ENCODE measurements at regions not wholly inside any gene's neighbourhood (a gene's known extent, or its start where the extent isn't known, plus 50 kb on each side); places are given as distances from the start of the nearest gene placed in this dataset.

GRCh38 chr4:37745946-37746345, 59.8 kb upstream of the RELL1 start:
- no peaks in the 10 kb centered on the region for H3K27me3 ChIP-seq
- intact Hi-C loops (cut with DNase I), result no loop called here

GRCh38 chr4:37742149-37742548, 56.0 kb upstream of the RELL1 start:
- Histone ChIP-seq H3K9me3 (no peaks in the 10 kb centered on the region), H3K27ac (no peak overlapping the region), H3K36me3 (no peaks in the 10 kb centered on the region), H3K4me1 (no peaks in the 10 kb centered on the region), H3K27me3 (no peaks in the 10 kb centered on the region), H3K4me3 (no peak overlapping the region)
- WGBS, 2 donors, result 52 to 96% methylated on average over 1 of the region's 1 CpG
- TF ChIP-seq EP300 (IDR thresholded peaks at IDR 0.05), result no peak
- no peak for TF ChIP-seq POLR2A (IDR thresholded peaks at IDR 0.05)
- TF ChIP-seq POLR2AphosphoS5 (IDR thresholded peaks at IDR 0.05), result no peak
- no peak for TF ChIP-seq CTCF (IDR thresholded peaks at IDR 0.05)
- intact Hi-C loops (cut with DNase I), result no loop called here
- no peak for DNase-seq

More at GRCh38 chr4:37745946-37746345, 59.8 kb upstream of the RELL1 start:
- TF ChIP-seq EP300 (IDR thresholded peaks at IDR 0.05), result no peak
- no peak for TF ChIP-seq POLR2AphosphoS5 (IDR thresholded peaks at IDR 0.05)
- no peak for TF ChIP-seq CTCF (IDR thresholded peaks at IDR 0.05)
- no peak for TF ChIP-seq POLR2A (IDR thresholded peaks at IDR 0.05)
- H3K9me3 ChIP-seq, result no peaks in the 10 kb centered on the region
- H3K27ac ChIP-seq, result no peak overlapping the region
- no peaks in the 10 kb centered on the region for H3K4me1 ChIP-seq
- H3K36me3 ChIP-seq, result no peaks in the 10 kb centered on the region
- H3K4me3 ChIP-seq, result no peak overlapping the region
- no peak for DNase-seq

DNA sequence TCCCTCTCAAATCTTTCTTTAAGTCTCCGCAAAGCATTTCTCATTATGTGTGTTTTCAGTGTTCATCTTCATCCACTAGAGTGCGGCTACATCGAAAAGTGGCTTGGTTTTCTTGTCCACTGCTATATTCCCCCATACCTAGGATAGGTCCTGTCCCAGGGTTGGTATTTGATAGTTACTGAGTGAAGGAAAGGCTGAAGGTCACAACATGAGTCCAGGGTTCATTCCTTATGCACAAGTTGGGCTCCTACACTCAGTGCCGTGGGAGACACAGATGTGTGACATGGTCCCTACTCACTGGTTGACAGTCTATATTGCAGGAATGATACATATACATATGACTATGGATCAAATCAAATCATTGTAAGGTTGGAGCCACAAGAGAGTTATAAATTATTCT, 55.4 kb upstream of the RELL1 start:
- Histone ChIP-seq H3K27ac (no peak overlapping the region), H3K4me3 (no peak overlapping the region), H3K4me1 (no peaks in the 10 kb centered on the region), H3K27me3 (no peaks in the 10 kb centered on the region), H3K9me3 (no peaks in the 10 kb centered on the region), H3K36me3 (no peaks in the 10 kb centered on the region)
- intact Hi-C loops (cut with DNase I), result no loop called here
- DNase-seq, result no peak
- TF ChIP-seq EP300 (IDR thresholded peaks at IDR 0.05), result no peak
- no peak for TF ChIP-seq POLR2A (IDR thresholded peaks at IDR 0.05)
- TF ChIP-seq CTCF (IDR thresholded peaks at IDR 0.05), result no peak
- TF ChIP-seq POLR2AphosphoS5 (IDR thresholded peaks at IDR 0.05), result no peak
- WGBS, 2 donors, result 95 to 97% methylated on average over 4 of the region's 4 CpGs

DNA sequence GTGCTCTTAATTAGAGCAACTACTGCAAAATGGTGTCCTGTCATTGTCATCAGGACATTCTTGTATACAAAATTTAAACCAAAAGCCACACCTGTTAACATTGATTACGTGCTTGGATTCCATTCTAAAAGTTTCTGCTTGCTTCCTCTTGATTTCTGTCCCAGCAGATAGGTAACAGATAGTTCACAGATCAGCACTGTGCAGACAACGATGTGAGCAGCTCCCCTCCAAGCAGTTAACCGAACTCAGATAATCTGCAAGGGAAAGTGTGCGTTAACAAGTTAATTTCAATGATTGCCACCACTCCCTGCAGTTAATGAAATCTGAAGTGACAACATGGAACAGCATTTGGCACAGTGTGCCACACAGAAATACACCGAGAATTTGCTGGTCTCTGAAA, 54.4 kb upstream of the RELL1 start:
- Histone ChIP-seq H3K27ac (no peak overlapping the region), H3K27me3 (no peaks in the 10 kb centered on the region), H3K9me3 (no peaks in the 10 kb centered on the region), H3K4me3 (no peak overlapping the region), H3K4me1 (no peaks in the 10 kb centered on the region), H3K36me3 (no peaks in the 10 kb centered on the region)
- WGBS, 2 donors, result 63 to 77% methylated on average over 5 of the region's 5 CpGs
- DNase-seq, result no peak
- intact Hi-C loops (cut with DNase I), result no loop called here
- TF ChIP-seq CTCF (IDR thresholded peaks at IDR 0.05) (no peak), POLR2A (IDR thresholded peaks at IDR 0.05) (no peak), EP300 (IDR thresholded peaks at IDR 0.05) (no peak), POLR2AphosphoS5 (IDR thresholded peaks at IDR 0.05) (no peak)

DNA sequence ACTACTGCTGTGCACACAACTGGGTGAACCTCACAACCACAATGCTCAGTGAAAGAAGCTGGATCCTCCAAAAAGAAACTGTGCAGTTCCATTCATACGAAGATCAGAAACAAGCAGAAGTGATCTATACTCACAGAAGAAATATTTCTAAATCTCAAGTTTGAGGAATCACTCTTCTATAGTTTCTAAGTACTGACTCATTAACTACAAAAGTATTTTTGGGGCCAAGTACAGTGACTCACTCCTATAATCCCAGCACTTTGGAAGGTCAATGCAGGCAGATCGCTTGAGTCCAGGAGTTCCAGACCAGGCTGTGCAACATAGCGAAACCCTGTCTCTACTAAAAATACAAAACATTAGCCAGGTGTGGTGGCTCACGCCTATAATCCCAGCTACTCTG, 51.3 kb upstream of the RELL1 start:
- H3K9me3 ChIP-seq, result no peaks in the 10 kb centered on the region
- no peaks in the 10 kb centered on the region for H3K4me1 ChIP-seq
- H3K36me3 ChIP-seq, result no peaks in the 10 kb centered on the region
- no peaks in the 10 kb centered on the region for H3K27me3 ChIP-seq
- intact Hi-C loops (cut with DNase I), result no loop called here
- no peak overlapping the region for H3K27ac ChIP-seq
- TF ChIP-seq POLR2A (IDR thresholded peaks at IDR 0.05) (no peak), EP300 (IDR thresholded peaks at IDR 0.05) (no peak), POLR2AphosphoS5 (IDR thresholded peaks at IDR 0.05) (no peak), CTCF (IDR thresholded peaks at IDR 0.05) (no peak)
- no peak for DNase-seq
- 87 to 93% methylated on average over 4 of the region's 4 CpGs for WGBS, 2 donors
- no peak overlapping the region for H3K4me3 ChIP-seq
